ENCODE measurements at regions not wholly inside any gene's neighbourhood (a gene's known extent, or its start where the extent isn't known, plus 50 kb on each side); places are given as distances from the start of the nearest gene placed in this dataset.

GRCh38 chrX:75873993-75874392, 88.9 kb upstream of the MAGEE2 start:
- intact Hi-C loops (cut with micrococcal nuclease), result no loop called here
- CTCF ChIA-PET, result no interaction called here
- POLR2A ChIA-PET, result no interaction called here
- Mint-ChIP-seq H3K27ac (no peak overlapping the region), H3K27me3 (no peaks in the 10 kb centered on the region), H3K36me3 (ENCODE audit: low read depth) (no peaks in the 10 kb centered on the region), H3K4me1 (ENCODE audit: low read depth) (no peaks in the 10 kb centered on the region), H3K4me3 (no peak overlapping the region), H3K9me3 (no peaks in the 10 kb centered on the region)
- no peak for DNase-seq
- no peak for ATAC-seq
- TF ChIP-seq CTCF (IDR thresholded peaks at IDR 0.05), result no peak

- H3K4me1 Mint-ChIP-seq (ENCODE audit: low read depth), result no peaks in the 10 kb centered on the region
- no peak overlapping the region for H3K4me3 Mint-ChIP-seq
- DNase-seq (no peak), ATAC-seq (no peak)
- intact Hi-C loops (cut with micrococcal nuclease), result no loop called here
- CTCF ChIA-PET, result no interaction called here
- no peak overlapping the region for H3K27ac Mint-ChIP-seq
- no peaks in the 10 kb centered on the region for H3K9me3 Mint-ChIP-seq
- POLR2A ChIA-PET, result no interaction called here
- TF ChIP-seq CTCF (IDR thresholded peaks at IDR 0.05), result no peak
- no peaks in the 10 kb centered on the region for H3K36me3 Mint-ChIP-seq (ENCODE audit: low read depth)
- no peaks in the 10 kb centered on the region for H3K27me3 Mint-ChIP-seq
These were observed 98.4 kb upstream of the MAGEE2 start for GRCh38 chrX:75883446-75883845.

- no peak for TF ChIP-seq CTCF (IDR thresholded peaks at IDR 0.05)
- Mint-ChIP-seq H3K36me3 (ENCODE audit: low read depth) (no peaks in the 10 kb centered on the region), H3K4me1 (ENCODE audit: low read depth) (no peaks in the 10 kb centered on the region), H3K4me3 (no peak overlapping the region), H3K27me3 (peaks cover 2% of the 10 kb centered on the region), H3K27ac (no peak overlapping the region), H3K9me3 (no peaks in the 10 kb centered on the region)
- POLR2A ChIA-PET, result no interaction called here
- CTCF ChIA-PET, result no interaction called here
- intact Hi-C loops (cut with micrococcal nuclease), result no loop called here
- no peak for DNase-seq
- no peak for ATAC-seq
These were observed 102.8 kb upstream of the MAGEE2 start for GRCh38 chrX:75887833-75888232.

GRCh38 chrX:75892749-75893148, 107.7 kb upstream of the MAGEE2 start:
- DNase-seq, result no peak
- CTCF ChIA-PET, result no interaction called here
- intact Hi-C loops (cut with micrococcal nuclease), result no loop called here
- H3K9me3 Mint-ChIP-seq, result no peaks in the 10 kb centered on the region
- no peak overlapping the region for H3K4me3 Mint-ChIP-seq
- no peaks in the 10 kb centered on the region for H3K4me1 Mint-ChIP-seq (ENCODE audit: low read depth)
- peaks cover 2% of the 10 kb centered on the region for H3K27me3 Mint-ChIP-seq
- no peak for TF ChIP-seq CTCF (IDR thresholded peaks at IDR 0.05)
- no peak overlapping the region for H3K27ac Mint-ChIP-seq
- no peaks in the 10 kb centered on the region for H3K36me3 Mint-ChIP-seq (ENCODE audit: low read depth)
- POLR2A ChIA-PET, result no interaction called here
- ATAC-seq, result no peak

- Mint-ChIP-seq H3K27me3 (peaks cover 2% of the 10 kb centered on the region), H3K27ac (no peak overlapping the region), H3K9me3 (no peaks in the 10 kb centered on the region), H3K4me1 (ENCODE audit: low read depth) (no peaks in the 10 kb centered on the region), H3K4me3 (no peak overlapping the region), H3K36me3 (ENCODE audit: low read depth) (no peaks in the 10 kb centered on the region)
- ATAC-seq (no peak), DNase-seq (no peak)
- intact Hi-C loops (cut with micrococcal nuclease), result no loop called here
- TF ChIP-seq CTCF (IDR thresholded peaks at IDR 0.05), result no peak
- ChIA-PET CTCF (no interaction called here), POLR2A (no interaction called here)
These were observed 108.2 kb upstream of the MAGEE2 start for GRCh38 chrX:75893281-75893680.
